Gastroesophageal sphincter (tissue), 3 donors: ENCODE measurements at regions not wholly inside any gene's neighbourhood (a gene's known extent, or its start where the extent isn't known, plus 50 kb on each side); places are given as distances from the start of the nearest gene placed in this dataset.

Experiments
- EP300 ChIP-seq: sonication (generic); formaldehyde crosslinking; IDR thresholded peaks from one replicate; pipeline ENCODE4 v1.6.1; 2017; ENCODE audit warnings: antibody characterized with exemption, mild to moderate bottlenecking
- TF ChIP-seq, protein P1 (sequence below), 4 experiments: fragments of 200-600 bp in 2 of 4; fragments of 450-650 bp in 2 of 4; sonication (generic) in 1 of 4; IDR thresholded peaks; one replicate each; pipeline ENCODE4 v1.5.1; 2017 to 2019; ENCODE audit warnings: antibody characterized with exemption in 4 of 4, mild to moderate bottlenecking in 2 of 4, moderate library complexity in 2 of 4

DNA sequence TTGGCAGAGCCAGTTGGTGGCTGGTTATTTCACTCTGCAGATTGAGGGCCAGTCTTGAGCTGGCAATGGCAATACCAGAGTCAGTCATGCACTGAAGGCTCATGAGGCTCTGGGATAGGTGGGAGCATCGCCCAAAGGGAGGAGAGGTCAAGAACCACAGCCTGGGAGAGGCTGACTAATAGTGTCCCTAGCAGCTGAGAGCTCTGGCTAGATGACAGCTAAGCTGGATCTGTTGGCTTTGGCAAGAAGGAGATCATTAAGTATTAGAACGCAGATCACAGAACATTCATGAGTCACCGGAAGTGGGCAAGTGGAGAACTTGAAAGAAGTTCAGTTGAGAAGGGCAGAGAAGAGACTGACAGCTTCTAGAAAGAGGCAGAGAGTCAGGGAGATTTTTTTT is 521.1 kb downstream of the NR2F2 start:
- TF ChIP-seq EP300 = no peak
- TF ChIP-seq, protein P1, sequence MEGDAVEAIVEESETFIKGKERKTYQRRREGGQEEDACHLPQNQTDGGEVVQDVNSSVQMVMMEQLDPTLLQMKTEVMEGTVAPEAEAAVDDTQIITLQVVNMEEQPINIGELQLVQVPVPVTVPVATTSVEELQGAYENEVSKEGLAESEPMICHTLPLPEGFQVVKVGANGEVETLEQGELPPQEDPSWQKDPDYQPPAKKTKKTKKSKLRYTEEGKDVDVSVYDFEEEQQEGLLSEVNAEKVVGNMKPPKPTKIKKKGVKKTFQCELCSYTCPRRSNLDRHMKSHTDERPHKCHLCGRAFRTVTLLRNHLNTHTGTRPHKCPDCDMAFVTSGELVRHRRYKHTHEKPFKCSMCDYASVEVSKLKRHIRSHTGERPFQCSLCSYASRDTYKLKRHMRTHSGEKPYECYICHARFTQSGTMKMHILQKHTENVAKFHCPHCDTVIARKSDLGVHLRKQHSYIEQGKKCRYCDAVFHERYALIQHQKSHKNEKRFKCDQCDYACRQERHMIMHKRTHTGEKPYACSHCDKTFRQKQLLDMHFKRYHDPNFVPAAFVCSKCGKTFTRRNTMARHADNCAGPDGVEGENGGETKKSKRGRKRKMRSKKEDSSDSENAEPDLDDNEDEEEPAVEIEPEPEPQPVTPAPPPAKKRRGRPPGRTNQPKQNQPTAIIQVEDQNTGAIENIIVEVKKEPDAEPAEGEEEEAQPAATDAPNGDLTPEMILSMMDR (IDR thresholded peaks at IDR 0.05) = no peak
